Astrocyte (in vitro differentiated cells and primary cell): ENCODE measurements at regions not wholly inside any gene's neighbourhood (a gene's known extent, or its start where the extent isn't known, plus 50 kb on each side); places are given as distances from the start of the nearest gene placed in this dataset.

Source experiments
- CTCF ChIP-seq: IDR thresholded peaks from 2 replicates; pipeline ENCODE4 v1.5.1; 2011; ENCODE audit warnings: low read depth, mild to moderate bottlenecking, inconsistent platforms, low read length, moderate library complexity; ENCODE audit not compliant: insufficient read depth
- EZH2 ChIP-seq: IDR thresholded peaks from 2 replicates; pipeline ENCODE4 v1.6.1; 2012; ENCODE audit warnings: mild to moderate bottlenecking, low read length, inconsistent platforms; ENCODE audit not compliant: insufficient read depth

- no peak for TF ChIP-seq CTCF
- no peak for TF ChIP-seq EZH2
Measured at GRCh38 chr5:61967681-61968080, 338.3 kb upstream of the KIF2A start.
